ENCODE measurements at regions not wholly inside any gene's neighbourhood (a gene's known extent, or its start where the extent isn't known, plus 50 kb on each side); places are given as distances from the start of the nearest gene placed in this dataset.

DNA sequence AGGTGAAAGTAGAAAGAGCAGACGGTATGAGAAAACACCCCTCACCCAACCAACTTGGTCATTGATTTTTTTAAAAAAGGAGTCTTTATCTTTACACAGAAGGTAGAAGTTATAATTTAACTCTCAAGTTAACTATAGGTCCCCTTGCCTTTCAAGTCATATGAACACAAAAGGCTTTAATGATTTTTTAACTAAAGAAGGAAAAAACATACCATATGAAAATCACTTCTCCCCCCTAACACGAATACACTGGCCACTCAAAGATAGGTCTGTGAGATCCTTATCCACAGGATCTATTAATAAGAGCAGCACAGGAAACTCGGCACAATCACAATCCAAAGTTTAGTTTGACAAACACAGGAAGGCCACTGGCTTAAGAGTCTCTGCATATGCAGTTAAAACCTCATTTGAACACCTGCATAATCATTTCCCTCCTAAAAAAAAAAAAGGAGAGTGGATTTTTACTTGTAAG is 138.0 kb downstream of the ENC1 start:
- in situ Hi-C loops (cut with HindIII; ENCODE audit: low sequenced_read_pairs), result no loop called here
- no peak overlapping the region for H3K4me3 ChIP-seq (ENCODE audit: low read depth, low read length)
- TF ChIP-seq, protein P1, sequence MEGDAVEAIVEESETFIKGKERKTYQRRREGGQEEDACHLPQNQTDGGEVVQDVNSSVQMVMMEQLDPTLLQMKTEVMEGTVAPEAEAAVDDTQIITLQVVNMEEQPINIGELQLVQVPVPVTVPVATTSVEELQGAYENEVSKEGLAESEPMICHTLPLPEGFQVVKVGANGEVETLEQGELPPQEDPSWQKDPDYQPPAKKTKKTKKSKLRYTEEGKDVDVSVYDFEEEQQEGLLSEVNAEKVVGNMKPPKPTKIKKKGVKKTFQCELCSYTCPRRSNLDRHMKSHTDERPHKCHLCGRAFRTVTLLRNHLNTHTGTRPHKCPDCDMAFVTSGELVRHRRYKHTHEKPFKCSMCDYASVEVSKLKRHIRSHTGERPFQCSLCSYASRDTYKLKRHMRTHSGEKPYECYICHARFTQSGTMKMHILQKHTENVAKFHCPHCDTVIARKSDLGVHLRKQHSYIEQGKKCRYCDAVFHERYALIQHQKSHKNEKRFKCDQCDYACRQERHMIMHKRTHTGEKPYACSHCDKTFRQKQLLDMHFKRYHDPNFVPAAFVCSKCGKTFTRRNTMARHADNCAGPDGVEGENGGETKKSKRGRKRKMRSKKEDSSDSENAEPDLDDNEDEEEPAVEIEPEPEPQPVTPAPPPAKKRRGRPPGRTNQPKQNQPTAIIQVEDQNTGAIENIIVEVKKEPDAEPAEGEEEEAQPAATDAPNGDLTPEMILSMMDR (IDR thresholded peaks at IDR 0.05; ENCODE audit: low read depth, low read length, missing control alignments), result no peak
- no peak for DNase-seq (ENCODE audit: low read depth)

DNA sequence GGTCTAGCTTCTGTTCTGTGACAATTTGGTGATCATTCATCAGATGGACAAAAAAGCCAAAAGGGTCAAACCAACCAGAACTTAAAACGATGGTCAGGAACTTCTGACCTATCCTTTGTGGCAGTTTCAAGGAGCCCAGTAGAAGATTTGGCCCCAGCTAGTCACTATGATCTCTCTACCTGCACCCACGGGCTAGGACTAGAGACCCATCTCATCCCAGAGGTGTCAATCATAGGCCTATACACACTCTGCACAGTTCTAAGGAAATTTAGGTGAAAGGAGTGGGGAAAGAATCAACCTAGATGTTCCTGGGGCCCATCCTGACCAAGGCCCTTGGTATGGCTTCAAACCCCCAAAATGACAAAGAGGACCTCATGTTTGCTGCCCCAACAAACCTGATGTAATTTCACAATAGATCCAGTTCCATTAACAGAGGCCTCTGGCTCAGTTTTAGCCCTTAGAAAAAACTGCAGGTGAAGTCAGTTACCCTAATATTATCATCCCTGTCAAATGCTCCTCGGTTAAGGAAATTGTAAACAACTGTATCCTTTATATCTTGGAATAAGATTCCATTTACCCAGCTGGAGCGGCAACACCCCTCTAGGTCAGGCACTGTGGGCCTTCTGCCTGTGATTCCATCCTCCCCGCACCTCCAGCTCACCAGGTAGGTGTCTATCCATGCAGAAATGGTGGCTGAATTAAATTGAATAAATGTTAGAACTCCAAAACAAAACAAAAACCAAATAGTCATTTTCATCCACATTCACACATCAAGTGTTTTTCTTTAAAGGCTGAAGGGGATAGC is 138.7 kb downstream of the ENC1 start:
- in situ Hi-C loops (cut with HindIII; ENCODE audit: low sequenced_read_pairs), result no loop called here
- H3K4me3 ChIP-seq (ENCODE audit: low read depth, low read length), result no peak overlapping the region
- DNase-seq (ENCODE audit: low read depth), result no peak
- TF ChIP-seq, protein P1 (IDR thresholded peaks at IDR 0.05; ENCODE audit: low read depth, low read length, missing control alignments), result no peak

DNA sequence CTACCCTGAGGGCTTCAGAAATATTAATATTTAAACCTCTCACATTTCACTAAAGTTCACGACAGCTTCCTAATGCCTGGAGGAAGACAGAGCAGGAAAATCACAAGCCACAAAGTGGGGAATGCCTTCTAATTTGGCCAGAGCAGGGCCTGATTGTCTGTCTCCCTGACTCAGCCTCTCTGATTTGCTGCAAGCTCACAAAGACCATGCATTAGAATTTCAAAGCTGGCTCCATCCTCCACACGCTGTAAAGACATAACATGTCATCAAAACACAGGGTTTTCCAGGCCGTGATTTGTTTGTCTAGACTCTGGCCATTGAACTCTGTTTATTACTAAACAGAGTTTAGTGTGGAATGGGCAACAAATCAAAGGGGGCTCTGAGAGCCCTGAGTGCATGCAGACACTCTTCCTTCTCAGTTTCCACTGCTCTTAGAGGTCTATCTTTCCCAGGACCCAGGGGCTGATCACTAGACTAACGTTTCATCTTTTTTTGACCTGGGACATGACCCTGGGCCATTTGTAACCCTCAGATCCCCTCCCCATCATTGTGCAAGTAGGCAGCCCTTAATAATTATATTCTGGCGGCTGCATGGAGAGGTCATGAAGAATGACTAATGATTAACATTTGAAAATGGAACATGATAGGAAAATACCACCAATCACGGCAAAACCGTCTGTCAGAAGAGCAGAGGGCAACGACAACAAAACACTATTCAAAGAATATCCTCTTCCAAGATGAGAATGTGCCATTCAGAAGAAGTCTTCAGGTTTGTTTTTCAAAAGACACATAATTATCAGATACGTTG is 140.2 kb downstream of the ENC1 start:
- in situ Hi-C loops (cut with HindIII; ENCODE audit: low sequenced_read_pairs), result no loop called here
- no peak overlapping the region for H3K4me3 ChIP-seq (ENCODE audit: low read depth, low read length)
- TF ChIP-seq, protein P1 (IDR thresholded peaks at IDR 0.05; ENCODE audit: low read depth, low read length, missing control alignments), result no peak
- no peak for DNase-seq (ENCODE audit: low read depth)

DNA sequence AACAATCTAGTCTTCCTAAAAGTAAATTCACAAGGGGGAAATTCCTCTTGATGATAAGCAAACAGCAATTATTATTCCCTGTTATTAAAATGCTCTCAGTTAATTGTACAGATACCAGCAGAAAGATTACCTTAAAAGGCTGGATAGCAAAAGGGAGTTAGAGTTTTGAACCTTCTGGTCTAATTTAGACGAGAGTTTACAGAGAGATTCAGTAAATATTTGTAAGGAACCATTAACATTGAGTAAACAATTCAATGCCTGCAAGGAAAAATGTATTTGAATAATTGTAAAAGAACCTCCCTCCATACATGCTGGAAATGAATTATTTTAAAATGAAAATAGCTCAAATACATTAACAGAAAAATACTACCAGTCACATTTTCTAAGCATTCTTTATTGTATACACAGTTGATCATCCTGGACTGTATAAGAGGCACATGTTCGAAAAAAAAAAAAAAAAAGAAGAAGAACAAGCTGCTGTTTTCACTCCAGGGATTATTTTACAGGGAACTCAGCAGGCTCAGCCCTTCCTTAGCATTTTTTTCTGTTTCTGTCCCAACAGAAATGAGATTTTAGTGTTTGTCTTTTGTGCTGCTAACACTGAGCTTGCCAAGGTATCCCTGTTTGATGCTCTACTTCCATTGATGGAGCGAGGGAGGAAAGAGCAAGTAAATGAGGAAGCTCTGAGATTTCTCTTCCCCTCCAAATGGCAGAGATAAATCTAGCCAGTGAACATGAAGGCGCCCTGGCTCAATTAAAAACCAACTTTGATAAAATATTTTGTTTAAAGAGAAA is 141.1 kb downstream of the ENC1 start:
- H3K4me3 ChIP-seq (ENCODE audit: low read depth, low read length), result no peak overlapping the region
- in situ Hi-C loops (cut with HindIII; ENCODE audit: low sequenced_read_pairs), result no loop called here
- TF ChIP-seq, protein P1 (IDR thresholded peaks at IDR 0.05; ENCODE audit: low read depth, low read length, missing control alignments), result no peak
- DNase-seq (ENCODE audit: low read depth), result no peak

DNA sequence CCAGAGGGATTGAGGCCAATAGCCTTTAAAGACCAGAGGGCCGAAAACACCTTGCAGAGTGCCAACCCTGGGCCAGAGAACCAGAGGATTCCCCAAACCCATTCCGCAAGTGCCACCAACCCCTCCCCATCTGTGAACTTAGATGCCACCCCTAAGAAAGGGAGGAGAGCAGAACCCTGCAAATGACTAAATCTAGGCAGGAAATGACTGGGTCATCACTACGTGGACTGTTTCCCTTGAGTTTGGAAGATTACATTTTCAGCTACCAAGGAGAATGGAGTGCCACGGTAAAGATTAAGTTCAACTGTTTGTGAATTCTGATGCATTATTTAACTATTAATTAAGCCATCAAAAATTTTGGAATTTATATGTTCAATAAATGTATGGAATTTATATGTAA is 142.8 kb downstream of the ENC1 start:
- TF ChIP-seq, protein P1 (IDR thresholded peaks at IDR 0.05; ENCODE audit: low read depth, low read length, missing control alignments), result no peak
- DNase-seq (ENCODE audit: low read depth), result no peak
- no peak overlapping the region for H3K4me3 ChIP-seq (ENCODE audit: low read depth, low read length)
- in situ Hi-C loops (cut with HindIII; ENCODE audit: low sequenced_read_pairs), result no loop called here

DNA sequence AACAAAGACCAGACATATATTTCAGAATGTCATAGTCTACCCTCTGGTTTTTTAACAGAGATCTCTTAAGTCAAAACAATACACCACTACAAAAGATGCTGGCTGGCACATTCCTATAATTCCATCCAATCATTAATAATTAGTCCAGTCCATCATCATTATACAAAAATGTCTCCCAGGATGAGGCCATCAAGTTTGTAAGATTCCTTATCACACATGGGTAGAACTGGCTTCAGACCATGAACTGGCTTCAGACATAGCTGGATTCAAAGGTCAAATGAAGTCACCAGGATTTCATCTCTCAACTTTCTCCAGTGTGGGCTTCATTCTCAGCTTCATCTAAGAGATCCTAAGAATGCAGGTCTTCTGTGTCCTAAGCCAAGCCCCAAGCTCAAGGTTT is 147.1 kb downstream of the ENC1 start:
- TF ChIP-seq, protein P1 (IDR thresholded peaks at IDR 0.05; ENCODE audit: low read depth, low read length, missing control alignments), result no peak

More for the DNA sequence above, 147.1 kb downstream of the ENC1 start:
- in situ Hi-C loops (cut with HindIII; ENCODE audit: low sequenced_read_pairs), result no loop called here
- no peak for DNase-seq (ENCODE audit: low read depth)
- H3K4me3 ChIP-seq (ENCODE audit: low read depth, low read length), result no peak overlapping the region
